GM12874 (cell line): ENCODE measurements at regions not wholly inside any gene's neighbourhood (a gene's known extent, or its start where the extent isn't known, plus 50 kb on each side); places are given as distances from the start of the nearest gene placed in this dataset.

Experiments
- TF ChIP-seq, protein P1 (sequence below): IDR thresholded peaks from 2 replicates; pipeline ENCODE4 v1.5.1; 2011; ENCODE audit warnings: low read depth, mild to moderate bottlenecking, control low read depth, low read length, moderate library complexity; ENCODE audit not compliant: insufficient read depth

DNA sequence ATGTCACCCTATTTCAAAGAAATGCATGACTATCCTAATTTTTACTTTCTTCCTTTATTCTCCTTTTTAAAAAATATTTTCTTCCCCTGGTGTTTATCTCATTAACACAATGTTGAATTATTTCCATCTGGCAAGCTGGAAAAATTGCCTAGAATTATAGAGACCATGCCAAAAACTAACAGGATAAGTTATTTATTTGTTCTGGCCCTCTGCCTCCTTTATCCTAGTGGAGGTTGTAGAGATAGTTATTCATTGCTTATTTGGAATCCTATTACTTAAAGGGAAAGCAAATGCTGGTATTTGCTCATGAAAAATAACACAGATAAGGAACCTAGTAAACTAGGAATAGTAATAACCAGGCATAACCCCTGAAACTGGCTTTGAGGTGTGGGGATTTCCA lies 684.9 kb upstream of the KIF2B start:
- TF ChIP-seq, protein P1, sequence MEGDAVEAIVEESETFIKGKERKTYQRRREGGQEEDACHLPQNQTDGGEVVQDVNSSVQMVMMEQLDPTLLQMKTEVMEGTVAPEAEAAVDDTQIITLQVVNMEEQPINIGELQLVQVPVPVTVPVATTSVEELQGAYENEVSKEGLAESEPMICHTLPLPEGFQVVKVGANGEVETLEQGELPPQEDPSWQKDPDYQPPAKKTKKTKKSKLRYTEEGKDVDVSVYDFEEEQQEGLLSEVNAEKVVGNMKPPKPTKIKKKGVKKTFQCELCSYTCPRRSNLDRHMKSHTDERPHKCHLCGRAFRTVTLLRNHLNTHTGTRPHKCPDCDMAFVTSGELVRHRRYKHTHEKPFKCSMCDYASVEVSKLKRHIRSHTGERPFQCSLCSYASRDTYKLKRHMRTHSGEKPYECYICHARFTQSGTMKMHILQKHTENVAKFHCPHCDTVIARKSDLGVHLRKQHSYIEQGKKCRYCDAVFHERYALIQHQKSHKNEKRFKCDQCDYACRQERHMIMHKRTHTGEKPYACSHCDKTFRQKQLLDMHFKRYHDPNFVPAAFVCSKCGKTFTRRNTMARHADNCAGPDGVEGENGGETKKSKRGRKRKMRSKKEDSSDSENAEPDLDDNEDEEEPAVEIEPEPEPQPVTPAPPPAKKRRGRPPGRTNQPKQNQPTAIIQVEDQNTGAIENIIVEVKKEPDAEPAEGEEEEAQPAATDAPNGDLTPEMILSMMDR, result no peak

DNA sequence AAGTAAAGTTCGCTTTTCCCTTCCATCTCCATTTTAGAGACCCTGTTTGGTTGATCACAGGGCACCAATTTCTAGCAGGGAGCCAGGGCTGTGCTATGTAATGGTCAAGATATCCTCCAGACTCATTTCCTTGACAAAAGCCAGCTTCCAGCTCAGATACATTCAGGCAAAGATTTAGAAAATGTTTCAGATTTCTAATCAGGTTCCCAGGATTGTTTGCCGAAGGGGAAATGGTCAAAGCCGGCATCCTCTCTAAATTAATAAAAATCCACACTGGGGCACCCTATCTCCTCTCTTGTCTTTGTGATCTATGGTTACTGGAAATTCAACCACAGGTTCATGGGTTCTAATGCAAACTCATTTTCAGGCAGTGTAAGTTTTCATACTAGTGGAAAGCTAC lies 686.8 kb upstream of the KIF2B start:
- TF ChIP-seq, protein P1, result no peak

DNA sequence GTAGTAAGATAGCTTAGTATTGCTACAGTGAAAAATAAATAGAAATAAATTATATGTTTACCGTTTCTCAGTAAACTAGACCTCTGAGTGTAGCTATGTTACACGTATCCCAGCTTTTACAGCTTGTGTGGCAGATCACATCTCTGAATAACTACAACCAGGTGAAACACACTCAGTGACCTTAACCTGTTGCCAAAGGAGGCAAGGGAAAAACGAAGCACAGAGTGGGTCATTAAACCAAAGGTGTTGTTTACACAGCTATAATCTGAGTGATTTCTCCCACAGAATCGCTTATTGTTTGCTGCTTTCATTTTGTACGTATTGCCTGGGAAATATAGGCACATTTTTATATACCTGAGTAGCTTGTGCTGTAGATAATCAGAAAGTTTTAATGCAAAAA lies 688.2 kb upstream of the KIF2B start:
- TF ChIP-seq, protein P1, result no peak

DNA sequence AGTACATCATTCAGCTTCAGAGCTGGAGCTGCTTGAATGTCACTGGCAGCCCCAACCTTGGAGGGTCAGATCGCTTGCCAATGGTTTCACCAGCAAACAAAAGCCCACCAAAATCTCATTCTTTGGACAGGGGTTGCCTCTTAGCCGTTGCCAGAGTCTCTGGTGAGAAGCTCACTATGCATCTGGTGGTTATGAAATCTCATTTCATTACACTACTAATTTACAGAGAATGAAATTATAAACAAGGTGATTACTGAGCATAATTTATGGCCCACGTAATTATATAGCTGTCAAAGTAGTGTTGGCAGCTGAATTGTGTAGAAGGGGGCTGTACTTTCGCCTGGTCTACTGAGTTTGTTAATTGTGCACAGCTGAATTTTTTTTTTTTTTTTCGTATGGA lies 688.9 kb upstream of the KIF2B start:
- TF ChIP-seq, protein P1, result no peak

DNA sequence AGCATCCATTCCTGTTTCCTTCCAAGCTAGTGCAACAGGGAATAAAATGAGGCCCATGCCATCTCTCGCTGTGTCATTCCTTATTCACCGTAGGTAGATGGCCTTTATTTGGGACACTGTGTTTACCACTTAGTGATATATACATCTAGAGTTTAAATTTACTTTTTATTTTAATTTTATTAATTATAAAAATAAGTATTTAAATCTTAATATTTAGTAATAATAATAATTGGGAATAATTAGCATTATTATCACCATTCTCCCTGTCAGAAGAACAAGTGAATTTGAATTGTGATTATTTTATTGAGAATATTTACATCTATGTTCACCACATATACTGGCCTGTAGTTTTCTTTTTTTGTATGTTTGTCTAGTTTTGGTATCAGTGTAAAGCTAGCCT lies 692.9 kb upstream of the KIF2B start:
- TF ChIP-seq, protein P1, result no peak

DNA sequence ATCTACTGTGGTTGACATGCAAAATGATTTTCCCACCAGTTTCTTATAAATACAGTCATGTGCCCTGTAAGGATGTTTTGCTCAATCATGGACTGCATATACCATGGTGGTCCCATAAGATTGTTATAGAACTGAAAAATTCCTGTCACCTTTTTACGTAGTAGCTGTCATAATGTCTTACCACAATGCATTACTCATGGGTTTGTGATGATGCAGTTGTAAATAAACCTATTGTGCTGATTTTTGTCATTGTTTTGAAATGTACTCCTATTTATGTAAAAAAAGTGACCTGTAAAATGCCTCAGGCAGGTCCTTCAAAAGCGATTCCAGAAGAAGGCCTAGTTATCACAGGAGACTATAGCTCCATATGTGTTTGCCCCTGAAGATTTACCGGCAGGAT lies 695.4 kb upstream of the KIF2B start:
- TF ChIP-seq, protein P1, result no peak

DNA sequence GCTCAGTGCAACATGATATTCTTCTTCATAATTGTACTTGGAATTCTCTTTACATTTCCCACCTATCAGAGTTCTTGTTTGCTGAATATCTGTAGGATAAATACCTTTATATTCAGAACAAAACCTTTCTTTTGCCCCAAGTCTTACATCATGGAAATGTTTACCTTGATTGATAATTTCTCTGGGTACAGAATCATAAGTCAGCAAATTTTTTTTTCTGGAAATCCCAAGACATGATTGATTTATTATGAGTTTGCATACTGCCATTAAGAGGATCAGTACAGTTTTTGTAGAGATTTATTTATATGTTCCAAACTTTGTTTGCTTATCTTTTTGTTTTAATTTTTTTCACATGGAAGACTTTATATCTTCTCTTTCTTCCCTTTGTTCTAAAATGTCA lies 699.8 kb upstream of the KIF2B start:
- TF ChIP-seq, protein P1, result no peak

DNA sequence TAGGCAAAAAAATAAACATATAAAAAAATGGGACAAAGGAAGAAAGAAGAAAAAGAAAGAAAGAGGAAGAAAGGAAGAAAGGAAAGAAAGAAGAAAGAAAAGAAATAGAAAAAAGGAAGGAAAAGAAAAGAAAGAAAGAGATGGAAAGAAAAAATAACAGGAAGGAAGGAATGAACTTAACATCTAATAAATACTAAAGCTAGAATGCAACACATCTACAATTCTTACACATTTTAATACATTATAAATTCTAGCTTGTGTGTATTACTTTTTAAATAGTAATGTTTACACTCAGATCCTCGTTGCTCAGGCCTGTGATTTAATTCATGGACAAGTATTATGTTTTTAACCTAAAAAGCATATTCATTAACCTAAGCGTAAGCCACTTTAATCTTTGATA lies 703.0 kb upstream of the KIF2B start:
- TF ChIP-seq, protein P1, result no peak
